ENCODE measurements at regions not wholly inside any gene's neighbourhood (a gene's known extent, or its start where the extent isn't known, plus 50 kb on each side); places are given as distances from the start of the nearest gene placed in this dataset.

DNA sequence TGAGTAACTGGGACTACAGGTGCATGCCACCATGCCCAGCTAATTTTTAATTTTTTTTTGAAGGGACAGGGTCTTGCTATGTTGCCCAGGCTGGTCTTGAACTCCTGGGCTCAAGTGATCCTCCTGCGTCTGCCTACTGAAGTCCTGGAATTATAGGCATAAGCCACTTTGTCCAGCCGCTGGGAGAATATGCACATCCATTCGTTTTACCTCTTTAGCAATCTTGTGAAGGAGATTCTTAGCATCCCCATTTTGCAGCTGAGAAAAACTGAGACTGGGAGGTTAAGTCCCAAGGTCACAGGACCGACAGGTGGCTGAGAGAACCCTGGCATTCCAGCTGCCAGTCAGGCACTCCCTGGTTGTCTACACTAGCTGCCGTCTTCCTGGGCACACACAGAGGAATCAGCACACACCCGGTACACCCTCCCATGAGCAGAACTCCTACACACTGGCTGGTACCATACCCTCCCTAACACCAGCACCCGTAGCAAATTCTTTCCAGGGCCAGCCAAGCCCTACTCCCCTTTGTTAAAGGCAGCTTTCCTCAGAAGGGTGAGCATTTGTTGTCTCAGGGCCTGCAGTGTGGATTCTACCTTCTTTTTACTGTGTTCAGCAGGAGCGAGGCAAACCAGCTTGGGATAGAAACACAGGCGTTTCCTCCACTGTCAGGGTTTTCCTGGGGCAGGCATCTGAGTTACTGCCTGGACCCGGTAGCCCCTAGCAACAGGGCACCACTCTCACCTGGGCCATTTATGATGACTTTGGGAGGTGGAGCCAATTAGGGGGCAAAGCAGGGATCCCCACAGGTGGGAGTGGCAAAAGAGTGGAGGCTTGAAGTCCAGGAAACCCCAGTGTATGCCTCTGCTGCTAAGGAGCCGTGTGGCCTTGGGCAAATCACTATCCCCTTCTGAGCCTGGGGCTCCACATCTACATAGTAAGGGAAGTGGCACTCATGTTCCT lies 70.2 kb downstream of the IRF2BPL start:
- WGBS (ENCODE audit: missing lambda C conversion rate), result 81% methylated on average over 11 of the region's 11 CpGs
- TF ChIP-seq HDAC2 (IDR thresholded peaks at IDR 0.05) (peak; percentile 66; the same call in 1 of the 2 replicates), ESRRA (IDR thresholded peaks at IDR 0.05; ENCODE audit: borderline replicate concordance, low read length) (peak; percentile 99), KDM1A (IDR thresholded peaks at IDR 0.05; ENCODE audit: low read depth) (peak; percentile 94), RCOR1 (IDR thresholded peaks at IDR 0.05; ENCODE audit: low read depth, low read length) (no peak), ZFP36 (IDR thresholded peaks at IDR 0.05; ENCODE audit: borderline replicate concordance, partially characterized antibody) (no peak)
- FAIRE-seq (no peak), ATAC-seq (no peak), DNase-seq (ENCODE audit: low read depth in 1 of 2, low spot score in 1 of 2) (no peak)
- Histone ChIP-seq H3K4me3 (no peak overlapping the region), H3K27ac (peak overlapping the region; percentile 96 to 100), H3K4me2 (peak overlapping the region; percentile 91; the same call in 2 of the 3 replicates), H3K9me3 (no peaks in the 10 kb centered on the region), H3K4me1 (peaks cover 88% of the 10 kb centered on the region)
- ChIA-PET CTCF (interaction anchor here (0.8 to 39.5 kb wide), 5 partner anchors 11 to 113 kb away, joined by 3 to 678 read pairs (median 16); partner anchors contain the start of gene IRF2BPL), POLR2A (interaction anchor here (0.8 to 5.3 kb wide), 5 partner anchors 11 to 67 kb away, joined by 3 to 63 read pairs (median 6); no protein-coding TSS in a partner anchor)

DNA sequence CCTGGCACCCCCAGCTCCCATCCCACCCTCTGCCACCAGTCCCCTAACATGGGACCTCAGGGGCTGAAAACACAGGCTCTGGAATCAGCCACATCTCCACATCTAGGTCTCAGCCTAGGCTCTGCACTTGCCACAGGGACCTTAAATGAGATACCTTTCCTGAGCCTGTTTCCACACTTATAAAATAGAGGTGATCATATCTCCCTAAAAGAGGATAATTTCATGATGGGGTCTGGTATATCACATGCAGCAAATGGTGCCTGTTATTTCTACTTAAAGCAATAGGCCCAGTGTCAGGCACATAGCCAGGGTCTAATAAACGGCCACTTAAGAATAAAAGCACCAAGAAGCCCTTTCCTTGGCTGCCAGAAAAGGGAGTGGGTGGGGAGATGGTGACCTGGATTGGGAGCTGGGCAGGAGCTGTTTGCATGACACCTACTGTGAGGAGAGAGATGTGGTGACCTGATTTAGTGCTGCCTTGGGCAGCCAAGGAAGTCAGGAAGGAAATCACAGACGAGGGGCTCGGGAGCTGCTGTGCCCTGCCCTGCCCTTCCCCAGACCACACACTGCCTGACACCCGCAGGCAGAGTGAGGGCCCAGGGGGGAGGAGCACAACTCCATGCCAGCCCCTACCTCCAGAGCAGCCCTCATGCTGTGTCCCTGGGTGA lies 71.2 kb downstream of the IRF2BPL start:
- TF ChIP-seq GATA3 (IDR thresholded peaks at IDR 0.05; ENCODE audit: borderline replicate concordance), result no peak
- no peak for TF ChIP-seq RCOR1 (IDR thresholded peaks at IDR 0.05; ENCODE audit: low read depth, low read length)
- TF ChIP-seq FOSB (CRISPR knock-in tag; IDR thresholded peaks at IDR 0.05), result no peak
- TF ChIP-seq, protein P1, sequence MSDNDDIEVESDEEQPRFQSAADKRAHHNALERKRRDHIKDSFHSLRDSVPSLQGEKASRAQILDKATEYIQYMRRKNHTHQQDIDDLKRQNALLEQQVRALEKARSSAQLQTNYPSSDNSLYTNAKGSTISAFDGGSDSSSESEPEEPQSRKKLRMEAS (IDR thresholded peaks at IDR 0.05), result no peak
- TF ChIP-seq RFX5 (IDR thresholded peaks at IDR 0.05), result no peak
- TF ChIP-seq, protein P2, sequence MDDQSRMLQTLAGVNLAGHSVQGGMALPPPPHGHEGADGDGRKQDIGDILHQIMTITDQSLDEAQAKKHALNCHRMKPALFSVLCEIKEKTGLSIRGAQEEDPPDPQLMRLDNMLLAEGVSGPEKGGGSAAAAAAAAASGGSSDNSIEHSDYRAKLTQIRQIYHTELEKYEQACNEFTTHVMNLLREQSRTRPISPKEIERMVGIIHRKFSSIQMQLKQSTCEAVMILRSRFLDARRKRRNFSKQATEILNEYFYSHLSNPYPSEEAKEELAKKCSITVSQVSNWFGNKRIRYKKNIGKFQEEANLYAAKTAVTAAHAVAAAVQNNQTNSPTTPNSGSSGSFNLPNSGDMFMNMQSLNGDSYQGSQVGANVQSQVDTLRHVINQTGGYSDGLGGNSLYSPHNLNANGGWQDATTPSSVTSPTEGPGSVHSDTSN (IDR thresholded peaks at IDR 0.05), result no peak
- POLR2A ChIA-PET, result interaction anchor here (0.8 to 5.3 kb wide), 5 partner anchors 10 to 53 kb away, joined by 3 to 63 read pairs (median 7); no protein-coding TSS in a partner anchor
- H3K4me1 ChIP-seq, result peaks cover 94% of the 10 kb centered on the region
- WGBS (ENCODE audit: missing lambda C conversion rate), result 12% methylated on average over 4 of the region's 4 CpGs
- CTCF ChIA-PET, result interaction anchor here (1.1 to 39.5 kb wide), 5 partner anchors 9 to 114 kb away, joined by 4 to 678 read pairs (median 16); partner anchors contain the start of gene IRF2BPL
- peak overlapping the region; percentile 96 to 100 for H3K27ac ChIP-seq
- DNase-seq (ENCODE audit: low read depth in 1 of 2, low spot score in 1 of 2) (no peak), FAIRE-seq (no peak), ATAC-seq (no peak)
- no peak overlapping the region; the same call in 1 of the 3 replicates for H3K4me3 ChIP-seq
- H3K4me2 ChIP-seq, result peak overlapping the region; percentile 91
- no peaks in the 10 kb centered on the region for H3K9me3 ChIP-seq

DNA sequence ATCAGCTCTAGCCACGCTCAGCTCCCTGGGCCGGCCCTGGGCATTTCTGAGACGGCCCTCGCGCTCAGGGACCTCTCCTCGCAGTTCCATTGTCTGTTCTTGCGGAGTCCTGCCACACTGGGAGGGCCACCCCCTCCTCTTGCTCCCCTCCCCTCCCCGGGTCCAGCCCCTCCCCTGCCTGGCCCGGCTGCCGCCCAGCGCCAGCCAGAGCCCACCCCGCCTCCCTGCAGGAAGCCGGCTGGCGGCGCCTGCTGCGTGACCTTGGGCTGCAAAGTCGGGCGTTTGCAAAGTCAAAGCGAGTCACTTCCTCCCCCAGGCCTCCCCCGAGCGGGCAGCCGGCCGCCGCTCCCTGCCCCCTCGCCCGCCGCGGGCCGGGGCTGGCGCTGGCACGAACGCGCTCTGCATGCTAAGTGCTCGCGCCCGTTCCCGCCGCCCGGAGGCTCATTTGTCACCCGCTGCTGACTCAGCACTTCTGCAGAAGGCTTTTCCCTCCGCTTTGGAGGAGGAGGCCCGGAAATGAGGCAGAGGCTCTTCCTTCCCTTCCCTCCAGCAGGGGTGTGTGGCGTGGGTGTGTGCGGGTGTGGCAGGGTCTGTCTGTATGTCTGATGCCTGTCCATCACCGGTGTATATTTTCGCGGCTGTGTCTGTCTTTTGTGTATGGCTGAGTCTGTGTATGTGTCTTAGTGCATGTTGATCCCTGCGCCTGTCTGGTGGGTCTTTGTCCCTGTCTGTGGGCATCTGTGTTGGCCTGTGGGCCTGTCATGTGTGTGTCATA lies 72.0 kb downstream of the IRF2BPL start:
- ChIA-PET POLR2A (interaction anchor here (0.6 to 5.3 kb wide), 6 partner anchors 9 to 84 kb away, joined by 3 to 63 read pairs (median 6); partner anchors contain the start of gene IRF2BPL), CTCF (interaction anchor here (1.0 to 39.5 kb wide), 7 partner anchors 9 to 123 kb away, joined by 3 to 678 read pairs (median 4); no protein-coding TSS in a partner anchor)
- TF ChIP-seq CHD4 (IDR thresholded peaks at IDR 0.05; ENCODE audit: borderline replicate concordance) (no peak), EHF (CRISPR knock-in tag; IDR thresholded peaks at IDR 0.05) (peak; percentile 32; the same call in 1 of the 2 replicates), PHF8 (IDR thresholded peaks at IDR 0.05; ENCODE audit: borderline replicate concordance, low read depth) (no peak), HOXB5 (CRISPR knock-in tag; IDR thresholded peaks at IDR 0.05) (peak; percentile 93), BHLHE40 (IDR thresholded peaks at IDR 0.05; ENCODE audit: low read depth, low read length) (no peak), TP53 (CRISPR knock-in tag; IDR thresholded peaks at IDR 0.05) (no peak), JUN (IDR thresholded peaks at IDR 0.05) (peak; percentile 82 to 93; a peak in 4 of 5 replicates), CHD2 (IDR thresholded peaks at IDR 0.05; ENCODE audit: low read length, partially characterized antibody) (peak; percentile 49), KDM1A (IDR thresholded peaks at IDR 0.05; ENCODE audit: low read depth) (no peak), RCOR1 (IDR thresholded peaks at IDR 0.05; ENCODE audit: low read depth, low read length) (no peak), ZC3H11A (IDR thresholded peaks at IDR 0.05) (no peak), CEBPB (IDR thresholded peaks at IDR 0.05) (0 out of 4 replicates have a peak, but pooled peaks of 1 of the 2 experiments have one; percentile 24), POLR2A (IDR thresholded peaks at IDR 0.05; ENCODE audit: low read length) (peak; percentile 29), EHMT2 (IDR thresholded peaks at IDR 0.05; ENCODE audit: low read depth) (no peak), RARB (CRISPR knock-in tag; IDR thresholded peaks at IDR 0.05) (no peak), NR3C1 (IDR thresholded peaks at IDR 0.05) (no peak), ZNF302 (CRISPR knock-in tag; IDR thresholded peaks at IDR 0.05) (no peak), MAFK (IDR thresholded peaks at IDR 0.05; ENCODE audit: partially characterized antibody) (peak; percentile 100), CBX8 (IDR thresholded peaks at IDR 0.05) (no peak), NPAS2 (CRISPR knock-in tag; IDR thresholded peaks at IDR 0.05; ENCODE audit: borderline replicate concordance) (no peak), FOSB (CRISPR knock-in tag; IDR thresholded peaks at IDR 0.05) (no peak)
- TF ChIP-seq, protein P1 (IDR thresholded peaks at IDR 0.05), result peak; percentile 93
- TF ChIP-seq, protein P3, sequence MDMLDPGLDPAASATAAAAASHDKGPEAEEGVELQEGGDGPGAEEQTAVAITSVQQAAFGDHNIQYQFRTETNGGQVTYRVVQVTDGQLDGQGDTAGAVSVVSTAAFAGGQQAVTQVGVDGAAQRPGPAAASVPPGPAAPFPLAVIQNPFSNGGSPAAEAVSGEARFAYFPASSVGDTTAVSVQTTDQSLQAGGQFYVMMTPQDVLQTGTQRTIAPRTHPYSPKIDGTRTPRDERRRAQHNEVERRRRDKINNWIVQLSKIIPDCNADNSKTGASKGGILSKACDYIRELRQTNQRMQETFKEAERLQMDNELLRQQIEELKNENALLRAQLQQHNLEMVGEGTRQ (IDR thresholded peaks at IDR 0.05), result no peak

More for the DNA sequence above, 72.0 kb downstream of the IRF2BPL start:
- FAIRE-seq, result no peak
- Histone ChIP-seq H3K4me3 (peak overlapping the region; percentile 30), H3K27ac (peak overlapping the region; percentile 96 to 100), H3K4me2 (peak overlapping the region; percentile 91), H3K4me1 (peaks cover 91% of the 10 kb centered on the region), H3K9me3 (no peaks in the 10 kb centered on the region)
- peak; percentile 65 to 66 for ATAC-seq
- peak; percentile 66 to 97 for DNase-seq (ENCODE audit: low read depth in 1 of 2, low spot score in 1 of 2)
- WGBS (ENCODE audit: missing lambda C conversion rate), result 2% methylated on average over 31 of the region's 48 CpGs
